ENCODE measurements at regions not wholly inside any gene's neighbourhood (a gene's known extent, or its start where the extent isn't known, plus 50 kb on each side); places are given as distances from the start of the nearest gene placed in this dataset.

- TF ChIP-seq EZH2phosphoT487 (IDR thresholded peaks at IDR 0.05) (no peak), CTCF (IDR thresholded peaks at IDR 0.05) (no peak), EZH2 (IDR thresholded peaks at IDR 0.05) (no peak)
- no peak overlapping the region for H3K4me2 ChIP-seq
- Mint-ChIP-seq H3K27ac (no peak overlapping the region), H3K4me1 (peaks cover 2% of the 10 kb centered on the region), H3K9me3 (no peaks in the 10 kb centered on the region), H3K36me3 (no peaks in the 10 kb centered on the region), H3K4me3 (no peak overlapping the region), H3K27me3 (ENCODE audit: insufficient read depth, low read depth) (no peaks in the 10 kb centered on the region)
- H4K20me1 ChIP-seq (ENCODE audit: low read depth) = no peaks in the 10 kb centered on the region
- no peak overlapping the region for H3K4me3 ChIP-seq
- DNase-seq (ENCODE audit: low spot score) = no peak
- H3K79me2 ChIP-seq (ENCODE audit: low read depth) = no peaks in the 10 kb centered on the region
- H3K36me3 ChIP-seq = no peaks in the 10 kb centered on the region
- no peaks in the 10 kb centered on the region for H3F3A ChIP-seq (ENCODE audit: low read depth)
- no peak overlapping the region for H3K9ac ChIP-seq
- no peaks in the 10 kb centered on the region for H3K9me3 ChIP-seq (ENCODE audit: low read depth)
- no peak overlapping the region for H2AFZ ChIP-seq (replicated peaks)
- no peak overlapping the region for H3K27ac ChIP-seq
- H3K27me3 ChIP-seq = no peaks in the 10 kb centered on the region
- peaks cover 10% of the 10 kb centered on the region for H3K4me1 ChIP-seq
Observed at GRCh38 chr2:21223618-21224017, 99.8 kb downstream of the TDRD15 start.

- Histone ChIP-seq H3K4me1 (peaks cover 3% of the 10 kb centered on the region), H3F3A (ENCODE audit: low read depth) (no peaks in the 10 kb centered on the region), H3K9ac (no peak overlapping the region), H3K9me3 (ENCODE audit: low read depth) (no peaks in the 10 kb centered on the region), H3K4me3 (no peak overlapping the region), H4K20me1 (ENCODE audit: low read depth) (no peaks in the 10 kb centered on the region), H3K4me2 (no peak overlapping the region), H3K36me3 (no peaks in the 10 kb centered on the region), H3K27ac (no peak overlapping the region), H3K79me2 (ENCODE audit: low read depth) (no peaks in the 10 kb centered on the region), H2AFZ (replicated peaks) (peak overlapping the region; percentile 54), H3K27me3 (no peaks in the 10 kb centered on the region)
- H3K4me3 Mint-ChIP-seq = no peak overlapping the region
- H3K27ac Mint-ChIP-seq = no peak overlapping the region
- DNase-seq (ENCODE audit: low spot score) = no peak
- no peaks in the 10 kb centered on the region for H3K36me3 Mint-ChIP-seq
- TF ChIP-seq EZH2phosphoT487 (IDR thresholded peaks at IDR 0.05) = no peak
- TF ChIP-seq EZH2 (IDR thresholded peaks at IDR 0.05) = no peak
- TF ChIP-seq CTCF (IDR thresholded peaks at IDR 0.05) = no peak
- no peaks in the 10 kb centered on the region for H3K9me3 Mint-ChIP-seq
- H3K4me1 Mint-ChIP-seq = peaks cover 2% of the 10 kb centered on the region
- H3K27me3 Mint-ChIP-seq (ENCODE audit: insufficient read depth, low read depth) = no peaks in the 10 kb centered on the region
Observed at GRCh38 chr2:21228041-21228895, 104.5 kb downstream of the TDRD15 start.

DNA sequence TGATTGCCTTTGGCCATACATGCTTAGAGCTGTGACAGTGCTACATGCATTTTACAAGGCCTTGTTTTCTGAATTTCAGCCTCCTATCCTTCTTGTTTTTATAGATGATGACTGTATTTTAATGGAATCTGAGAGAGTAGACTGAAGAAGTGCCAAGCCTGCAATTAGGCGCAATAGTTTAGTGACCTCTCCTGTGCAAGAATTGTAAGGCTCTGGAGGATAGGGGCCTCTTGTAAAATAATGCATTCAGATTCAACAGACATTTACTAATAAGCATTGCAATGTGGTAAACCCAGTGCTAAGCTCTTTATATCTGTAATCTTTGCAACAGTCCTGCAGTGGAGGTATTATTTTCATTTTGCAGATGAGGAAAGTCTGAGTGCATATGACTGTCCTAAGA lies 105.5 kb downstream of the TDRD15 start:
- no peaks in the 10 kb centered on the region for H3K9me3 Mint-ChIP-seq
- no peak overlapping the region for H2AFZ ChIP-seq (replicated peaks)
- H3K36me3 Mint-ChIP-seq = no peaks in the 10 kb centered on the region
- H3K27ac Mint-ChIP-seq = no peak overlapping the region
- H3K4me1 Mint-ChIP-seq = peaks cover 2% of the 10 kb centered on the region
- no peak overlapping the region for H3K4me3 ChIP-seq
- H3K4me1 ChIP-seq = peaks cover 3% of the 10 kb centered on the region
- no peak overlapping the region for H3K4me2 ChIP-seq
- TF ChIP-seq EZH2 (IDR thresholded peaks at IDR 0.05) = no peak
- H3K36me3 ChIP-seq = no peaks in the 10 kb centered on the region
- no peak overlapping the region for H3K27ac ChIP-seq
- no peak overlapping the region for H3K4me3 Mint-ChIP-seq
- H3K9me3 ChIP-seq (ENCODE audit: low read depth) = no peaks in the 10 kb centered on the region
- H3K27me3 Mint-ChIP-seq (ENCODE audit: insufficient read depth, low read depth) = no peaks in the 10 kb centered on the region
- H4K20me1 ChIP-seq (ENCODE audit: low read depth) = no peaks in the 10 kb centered on the region
- DNase-seq (ENCODE audit: low spot score) = no peak
- H3K9ac ChIP-seq = no peak overlapping the region
- H3K79me2 ChIP-seq (ENCODE audit: low read depth) = no peaks in the 10 kb centered on the region
- no peaks in the 10 kb centered on the region for H3K27me3 ChIP-seq
- no peaks in the 10 kb centered on the region for H3F3A ChIP-seq (ENCODE audit: low read depth)

- Histone ChIP-seq H3K4me1 (peaks cover 3% of the 10 kb centered on the region), H3K4me3 (no peak overlapping the region), H4K20me1 (ENCODE audit: low read depth) (no peaks in the 10 kb centered on the region), H3K9ac (no peak overlapping the region), H3K36me3 (no peaks in the 10 kb centered on the region), H3K79me2 (ENCODE audit: low read depth) (no peaks in the 10 kb centered on the region), H3K9me3 (ENCODE audit: low read depth) (no peaks in the 10 kb centered on the region), H3F3A (ENCODE audit: low read depth) (no peaks in the 10 kb centered on the region), H3K4me2 (no peak overlapping the region), H3K27ac (no peak overlapping the region), H3K27me3 (no peaks in the 10 kb centered on the region), H2AFZ (replicated peaks) (no peak overlapping the region)
- Mint-ChIP-seq H3K9me3 (no peaks in the 10 kb centered on the region), H3K36me3 (no peaks in the 10 kb centered on the region), H3K27me3 (ENCODE audit: insufficient read depth, low read depth) (no peaks in the 10 kb centered on the region), H3K27ac (no peak overlapping the region), H3K4me1 (peaks cover 2% of the 10 kb centered on the region), H3K4me3 (no peak overlapping the region)
- DNase-seq (ENCODE audit: low spot score) = no peak
- TF ChIP-seq EZH2 (IDR thresholded peaks at IDR 0.05) = no peak
- TF ChIP-seq CTCF (IDR thresholded peaks at IDR 0.05) = no peak
- TF ChIP-seq EZH2phosphoT487 (IDR thresholded peaks at IDR 0.05) = no peak
Observed at GRCh38 chr2:21230140-21230539, 106.4 kb downstream of the TDRD15 start.
